ENCODE measurements at regions not wholly inside any gene's neighbourhood (a gene's known extent, or its start where the extent isn't known, plus 50 kb on each side); places are given as distances from the start of the nearest gene placed in this dataset.
"Not testable (repeated sequence)": the region's sequence is repeated elsewhere in the genome, so short reads cannot be mapped to it uniquely, and the experiment has no call there.

GRCh38 chr1:146389178-146389577, 160.4 kb upstream of the NOTCH2NLA start:
- TF ChIP-seq CTCF (IDR thresholded peaks at IDR 0.05); EZH2 (IDR thresholded peaks at IDR 0.05; ENCODE audit: borderline replicate concordance, insufficient read depth, low read depth, low read length, poor library complexity, severe bottlenecking): not testable (repeated sequence)

All from B cell (primary cell).